Liver (tissue), 3 donors: ENCODE measurements at regions not wholly inside any gene's neighbourhood (a gene's known extent, or its start where the extent isn't known, plus 50 kb on each side); places are given as distances from the start of the nearest gene placed in this dataset.

ENCODE experiments used
- EGR1 ChIP-seq, 2 donors: IDR thresholded peaks; 2 replicates each; pipeline ENCODE4 v1.6.1; 2016 to 2018; ENCODE audit warnings: antibody characterized with exemption in 2 of 2, low read depth in 2 of 2
- JUND ChIP-seq, 2 donors: IDR thresholded peaks; 2 replicates each; pipeline ENCODE4 v1.6.1; 2016; ENCODE audit warnings: antibody characterized with exemption in 2 of 2
- REST ChIP-seq: IDR thresholded peaks from 2 replicates; pipeline ENCODE4 v1.6.1; 2016; ENCODE audit warnings: antibody characterized with exemption, mild to moderate bottlenecking
- RXRA ChIP-seq, 2 donors: IDR thresholded peaks; 2 replicates each; pipeline ENCODE4 v1.6.1; 2017 to 2018; ENCODE audit warnings: antibody characterized with exemption in 2 of 2, mild to moderate bottlenecking in 1 of 2
- SP1 ChIP-seq: IDR thresholded peaks from 2 replicates; pipeline ENCODE4 v1.6.1; 2018; ENCODE audit warnings: antibody characterized with exemption, mild to moderate bottlenecking
- TAF1 ChIP-seq: conservative IDR thresholded peaks from 2 replicates; pipeline ENCODE4 v1.6.1; 2016; ENCODE audit warnings: antibody characterized with exemption, mild to moderate bottlenecking
- ZBTB33 ChIP-seq: IDR thresholded peaks from 2 replicates; pipeline ENCODE4 v1.6.1; 2016; ENCODE audit warnings: antibody characterized with exemption
- TF ChIP-seq, protein P1 (sequence below): IDR thresholded peaks from 2 replicates; pipeline ENCODE4 v1.6.1; 2016; ENCODE audit warnings: antibody characterized with exemption
- TF ChIP-seq, protein P2 (sequence below): fragments of 150-350 bp; IDR thresholded peaks from 2 replicates; pipeline ENCODE4 v1.5.1; 2017; ENCODE audit warnings: improper control_type of control experiment, low read depth, low read length; ENCODE audit not compliant: missing input control
- donor health status: healthy.
- donor health status: healthy.

GRCh38 chr18:22477222-22477621, 59.5 kb upstream of the CTAGE1 start:
- TF ChIP-seq, protein P1, sequence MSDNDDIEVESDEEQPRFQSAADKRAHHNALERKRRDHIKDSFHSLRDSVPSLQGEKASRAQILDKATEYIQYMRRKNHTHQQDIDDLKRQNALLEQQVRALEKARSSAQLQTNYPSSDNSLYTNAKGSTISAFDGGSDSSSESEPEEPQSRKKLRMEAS, result no peak
- TF ChIP-seq, protein P2, sequence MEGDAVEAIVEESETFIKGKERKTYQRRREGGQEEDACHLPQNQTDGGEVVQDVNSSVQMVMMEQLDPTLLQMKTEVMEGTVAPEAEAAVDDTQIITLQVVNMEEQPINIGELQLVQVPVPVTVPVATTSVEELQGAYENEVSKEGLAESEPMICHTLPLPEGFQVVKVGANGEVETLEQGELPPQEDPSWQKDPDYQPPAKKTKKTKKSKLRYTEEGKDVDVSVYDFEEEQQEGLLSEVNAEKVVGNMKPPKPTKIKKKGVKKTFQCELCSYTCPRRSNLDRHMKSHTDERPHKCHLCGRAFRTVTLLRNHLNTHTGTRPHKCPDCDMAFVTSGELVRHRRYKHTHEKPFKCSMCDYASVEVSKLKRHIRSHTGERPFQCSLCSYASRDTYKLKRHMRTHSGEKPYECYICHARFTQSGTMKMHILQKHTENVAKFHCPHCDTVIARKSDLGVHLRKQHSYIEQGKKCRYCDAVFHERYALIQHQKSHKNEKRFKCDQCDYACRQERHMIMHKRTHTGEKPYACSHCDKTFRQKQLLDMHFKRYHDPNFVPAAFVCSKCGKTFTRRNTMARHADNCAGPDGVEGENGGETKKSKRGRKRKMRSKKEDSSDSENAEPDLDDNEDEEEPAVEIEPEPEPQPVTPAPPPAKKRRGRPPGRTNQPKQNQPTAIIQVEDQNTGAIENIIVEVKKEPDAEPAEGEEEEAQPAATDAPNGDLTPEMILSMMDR, result no peak
- TF ChIP-seq REST (no peak), RXRA (IDR thresholded peaks at IDR 0.05) (no peak), EGR1 (IDR thresholded peaks at IDR 0.05; ENCODE audit: low read depth in 2 of 2) (no peak), ZBTB33 (no peak), TAF1 (no peak), JUND (IDR thresholded peaks at IDR 0.05) (no peak), SP1 (no peak)
